K562 (cell line): ENCODE measurements at regions not wholly inside any gene's neighbourhood (a gene's known extent, or its start where the extent isn't known, plus 50 kb on each side); places are given as distances from the start of the nearest gene placed in this dataset.

Experiments
- ATAC-seq: fragments of 200-7000 bp; cut with Tn5 transposase; 3 replicates; pipeline ENCODE4 v1.9.1; 2020; ENCODE audit warnings: moderate library complexity
- BruUV-seq: library from RNA; stranded (reverse); fragments of 400-500 nt; replicated peaks from 2 replicates; lab custom pipeline; 2021; lab: Mats Ljungman, UMichigan
- CTCF ChIA-PET: fragments of 300-600 bp; formaldehyde crosslinking; extraction: SDS; loops from one replicate; lab custom pipeline; 2021; ENCODE audit warnings: low intra/inter-chr PET ratio; lab: Yijun Ruan, JAX
- POLR2A ChIA-PET: fragments of 300-600, 350-650 bp; sonication (Branson Sonifier 250); formaldehyde crosslinking; extraction: SDS; loops from one replicate; lab custom pipeline; 2021; ENCODE audit warnings: antibody characterized with exemption, inconsistent platforms; lab: Yijun Ruan, JAX
- DNase-seq, 4 experiments: peaks; one replicate each; pipeline versions ENCODE4 v3.0.0 to v3.0.0-alpha.2; 2011 to 2018; ENCODE audit warnings: low spot score in 3 of 4, mixed read lengths in 3 of 4; ENCODE audit errors: extremely low read depth in 1 of 4
- FAIRE-seq: peaks from 2 replicates; lab custom pipeline; 2011; peaks lifted over from hg19 to GRCh38; lab: Jason Lieb, UNC
- H2AFZ ChIP-seq: 2 replicates; pipeline ENCODE4 v1.6.0; 2011; ENCODE audit warnings: low read depth, low read length, control low read depth, inconsistent platforms
- H3K27ac ChIP-seq: fragments of 200-600 bp; 3 replicates; pipeline ENCODE4 v1.8.0; 2011; ENCODE audit warnings: low read depth, mild to moderate bottlenecking, control low read depth, inconsistent platforms, low read length, moderate library complexity, mixed read lengths; ENCODE audit errors: extremely low read depth
- H3K27me3 ChIP-seq, 2 experiments: fragments of 300-600 bp in 1 of 2; 2 replicates in 1 of 2; 3 replicates in 1 of 2; pipeline versions ENCODE4 v1.6.0 to v1.8.0; 2011; ENCODE audit warnings: inconsistent platforms in 2 of 2, low read length in 2 of 2, mild to moderate bottlenecking in 1 of 2, mixed read lengths in 1 of 2, moderate library complexity in 1 of 2; ENCODE audit not compliant: control insufficient read depth in 2 of 2, insufficient read depth in 2 of 2
- H3K36me3 ChIP-seq: fragments of 300-600 bp; 3 replicates; pipeline ENCODE4 v1.8.0; 2011; ENCODE audit warnings: mild to moderate bottlenecking, low read length, inconsistent platforms; ENCODE audit not compliant: control insufficient read depth, insufficient read depth
- H3K4me1 ChIP-seq, 2 experiments: fragments of 200-600 bp in 1 of 2; replicated peaks in 1 of 2; 2 replicates in 1 of 2; 3 replicates in 1 of 2; pipeline versions ENCODE4 v1.5.1 to v1.8.0; 2011; ENCODE audit warnings: inconsistent platforms in 2 of 2, low read length in 2 of 2, mild to moderate bottlenecking in 1 of 2, mixed read lengths in 1 of 2, moderate library complexity in 1 of 2; ENCODE audit not compliant: control insufficient read depth in 2 of 2, insufficient read depth in 2 of 2
- H3K4me2 ChIP-seq: 2 replicates; pipeline ENCODE4 v1.6.1; 2011; ENCODE audit warnings: low read length, control low read depth, inconsistent platforms, mixed read lengths; ENCODE audit not compliant: insufficient read depth
- H3K4me3 ChIP-seq: fragments of 200-600 bp; sonication (generic), shearing (Covaris generic); 2 replicates; pipeline ENCODE4 v1.5.1; 2016; ENCODE audit warnings: control low read depth, inconsistent platforms
- H3K79me2 ChIP-seq: fragments of 200-600 bp; 3 replicates; pipeline ENCODE4 v1.8.0; 2011; ENCODE audit warnings: low read length, inconsistent platforms; ENCODE audit not compliant: control insufficient read depth, insufficient read depth
- H3K9ac ChIP-seq, 2 experiments: 2 replicates each; pipeline versions ENCODE4 v1.6.0 to v1.6.1; 2011; ENCODE audit warnings: low read depth in 2 of 2, low read length in 2 of 2, control low read depth in 1 of 2, inconsistent platforms in 1 of 2, mild to moderate bottlenecking in 1 of 2, mixed read lengths in 1 of 2; ENCODE audit not compliant: insufficient read depth in 1 of 2
- H3K9me1 ChIP-seq: one replicate; pipeline ENCODE4 v1.6.0; 2011; ENCODE audit warnings: inconsistent platforms, mild to moderate bottlenecking, low read length, moderate library complexity; ENCODE audit not compliant: control insufficient read depth, insufficient read depth
- H3K9me3 ChIP-seq: replicated peaks from 2 replicates; pipeline ENCODE4 v1.5.1; 2011; ENCODE audit warnings: low read depth, low read length, inconsistent platforms; ENCODE audit not compliant: control insufficient read depth, insufficient read depth
- H4K20me1 ChIP-seq: replicated peaks from 2 replicates; pipeline ENCODE4 v1.6.1; 2011; ENCODE audit warnings: low read length, inconsistent platforms, mixed read lengths; ENCODE audit not compliant: control insufficient read depth, insufficient read depth
- E2F4 ChIP-seq: sonication (generic); formaldehyde crosslinking; IDR thresholded peaks from 2 replicates; pipeline ENCODE4 v1.8.0; 2022; ENCODE audit warnings: mild to moderate bottlenecking, low read depth, missing genetic modification reagents
- IFI16 ChIP-seq: fragments of 250-450 bp; sonication (Bioruptor Pico); IDR thresholded peaks from 2 replicates; pipeline ENCODE4 v2.1.2; 2022; ENCODE audit warnings: mild to moderate bottlenecking, inconsistent platforms
- KHSRP ChIP-seq: fragments of 450-650 bp; IDR thresholded peaks from 2 replicates; pipeline ENCODE4 v1.6.1; 2017
- KLF6 ChIP-seq: fragments of 250-450 bp; sonication (Bioruptor Pico); IDR thresholded peaks from 2 replicates; pipeline ENCODE4 v1.4.0; 2020; ENCODE audit warnings: mild to moderate bottlenecking, moderate library complexity, borderline replicate concordance
- NONO ChIP-seq, 2 experiments: fragments of 200-400 bp in 1 of 2; fragments of 450-650 bp in 1 of 2; formaldehyde crosslinking in 1 of 2; IDR thresholded peaks; 2 replicates each; pipeline ENCODE4 v1.6.1; 2017; ENCODE audit warnings: low read depth in 2 of 2, mild to moderate bottlenecking in 2 of 2, moderate library complexity in 2 of 2, low read length in 1 of 2
- PTTG1 ChIP-seq: fragments of 450-650 bp; IDR thresholded peaks from 2 replicates; pipeline ENCODE4 v1.6.1; 2016; ENCODE audit warnings: low read depth, mild to moderate bottlenecking, missing genetic modification characterization, missing compliant biosample characterization
- RFX1 ChIP-seq: fragments of 450-650 bp; IDR thresholded peaks from 2 replicates; pipeline ENCODE4 v1.6.1; 2016; ENCODE audit warnings: mild to moderate bottlenecking, moderate library complexity
- THRB ChIP-seq: fragments of 450-650 bp; formaldehyde crosslinking; conservative IDR thresholded peaks from 2 replicates; pipeline ENCODE4 v1.4.0; 2022; ENCODE audit warnings: mild to moderate bottlenecking, missing genetic modification characterization
- U2AF2 ChIP-seq: fragments of 200-400 bp; formaldehyde crosslinking; optimal IDR thresholded peaks from 2 replicates; pipeline ENCODE3; 2017; ENCODE audit warnings: low read depth, mild to moderate bottlenecking, low read length
- ZBTB1 ChIP-seq: sonication (generic); formaldehyde crosslinking; IDR thresholded peaks from 2 replicates; pipeline ENCODE4 v1.8.1; 2023; ENCODE audit warnings: missing genetic modification reagents, low read depth, mild to moderate bottlenecking, borderline replicate concordance
- ZBTB43 ChIP-seq: sonication (generic); formaldehyde crosslinking; IDR thresholded peaks from 2 replicates; pipeline ENCODE4 v1.8.0; 2023; ENCODE audit warnings: mild to moderate bottlenecking, missing genetic modification reagents
- ZNF232 ChIP-seq: sonication (generic); formaldehyde crosslinking; IDR thresholded peaks from 2 replicates; pipeline ENCODE4 v1.8.0; 2022; ENCODE audit warnings: mild to moderate bottlenecking, missing genetic modification reagents
- ZNF354B ChIP-seq: fragments of 250-450 bp; sonication (Bioruptor Pico); IDR thresholded peaks from 2 replicates; pipeline ENCODE4 v1.4.0; 2020
- WGBS: fragments of 100-300 bp; shearing (Covaris generic); methylation state at CpG from one replicate; pipeline ENCODE4 v1.1.6; 2016; ENCODE audit warnings: low coverage, mixed read lengths; ENCODE audit not compliant: insufficient coverage; ENCODE audit errors: missing lambda C conversion rate; 5-methylcytosine and 5-hydroxymethylcytosine counted together
- in situ Hi-C: fragments of 300-500 bp; cut with MboI; formaldehyde crosslinking; loops from 4 replicates; pipeline ENCODE4 v1.15.0; 2018; ENCODE audit warnings: inconsistent platforms, mixed read lengths
- intact Hi-C: fragments of 100-400 bp; cut with micrococcal nuclease; formaldehyde crosslinking; loops from 2 replicates; pipeline ENCODE4 v1.14.2; 2022
- TF ChIP-seq, protein P1 (sequence below): sonication (generic); formaldehyde crosslinking; IDR thresholded peaks from 2 replicates; pipeline ENCODE4 v1.8.0; 2022; ENCODE audit warnings: missing genetic modification reagents, mild to moderate bottlenecking, borderline replicate concordance
- TF ChIP-seq, protein P2 (sequence below), 2 experiments: IDR thresholded peaks; 2 replicates each; pipeline ENCODE4 v1.6.1; 2012; ENCODE audit warnings: improper control_type of control experiment in 2 of 2, low read depth in 2 of 2, low read length in 2 of 2, borderline replicate concordance in 1 of 2

DNA sequence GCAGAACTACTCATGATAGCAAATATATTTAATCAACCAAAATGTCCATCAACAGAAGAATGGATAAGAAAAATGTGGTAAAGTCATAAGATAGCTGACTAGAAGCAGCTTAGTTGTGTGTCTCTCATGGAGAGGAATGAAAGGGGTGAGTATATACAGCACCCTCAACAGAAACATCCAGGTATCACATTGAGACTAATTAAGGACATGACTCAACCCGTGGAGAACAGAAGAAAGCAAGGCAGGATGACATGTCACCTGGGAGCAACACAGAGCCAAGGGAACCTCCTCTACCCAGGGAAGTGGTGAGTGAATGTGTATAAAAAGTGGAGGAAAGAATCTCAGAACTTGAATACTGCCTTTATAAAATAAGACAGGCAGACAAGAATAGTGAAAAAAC, 1695.0 kb upstream of the CELF4 start:
- CTCF ChIA-PET: no interaction called here
- no peaks in the 10 kb centered on the region for H3K9me3 ChIP-seq
- no peaks in the 10 kb centered on the region for H3K4me1 ChIP-seq
- POLR2A ChIA-PET: no interaction called here
- no peaks in the 10 kb centered on the region for H3K36me3 ChIP-seq
- no peak overlapping the region for H3K4me2 ChIP-seq
- no peak overlapping the region for H2AFZ ChIP-seq
- in situ Hi-C loops (no loop called here), intact Hi-C loops (no loop called here)
- DNase-seq (no peak), ATAC-seq (no peak), FAIRE-seq (no peak)
- H3K79me2 ChIP-seq: no peaks in the 10 kb centered on the region
- H3K9ac ChIP-seq: no peak overlapping the region
- no peaks in the 10 kb centered on the region for H3K9me1 ChIP-seq
- H4K20me1 ChIP-seq: no peaks in the 10 kb centered on the region
- no peaks in the 10 kb centered on the region for H3K27me3 ChIP-seq
- no peak overlapping the region for H3K27ac ChIP-seq
- H3K4me3 ChIP-seq: no peak overlapping the region
- WGBS: 0% methylated on average over 1 of the region's 1 CpG
- BruUV-seq: no TSS peak
- TF ChIP-seq U2AF2 (no peak), PTTG1 (tag) (no peak), ZNF232 (CRISPR knock-in tag) (no peak), E2F4 (no peak), KHSRP (no peak), IFI16 (CRISPR knock-in tag) (no peak), KLF6 (CRISPR knock-in tag) (no peak), THRB (CRISPR knock-in tag) (no peak), ZNF354B (CRISPR knock-in tag) (no peak), RFX1 (no peak), ZBTB43 (CRISPR knock-in tag) (no peak), NONO (IDR thresholded peaks at IDR 0.05; ENCODE audit: low read depth in 2 of 2, low read length in 1 of 2) (no peak), ZBTB1 (CRISPR knock-in tag) (no peak)
- TF ChIP-seq, protein P1, sequence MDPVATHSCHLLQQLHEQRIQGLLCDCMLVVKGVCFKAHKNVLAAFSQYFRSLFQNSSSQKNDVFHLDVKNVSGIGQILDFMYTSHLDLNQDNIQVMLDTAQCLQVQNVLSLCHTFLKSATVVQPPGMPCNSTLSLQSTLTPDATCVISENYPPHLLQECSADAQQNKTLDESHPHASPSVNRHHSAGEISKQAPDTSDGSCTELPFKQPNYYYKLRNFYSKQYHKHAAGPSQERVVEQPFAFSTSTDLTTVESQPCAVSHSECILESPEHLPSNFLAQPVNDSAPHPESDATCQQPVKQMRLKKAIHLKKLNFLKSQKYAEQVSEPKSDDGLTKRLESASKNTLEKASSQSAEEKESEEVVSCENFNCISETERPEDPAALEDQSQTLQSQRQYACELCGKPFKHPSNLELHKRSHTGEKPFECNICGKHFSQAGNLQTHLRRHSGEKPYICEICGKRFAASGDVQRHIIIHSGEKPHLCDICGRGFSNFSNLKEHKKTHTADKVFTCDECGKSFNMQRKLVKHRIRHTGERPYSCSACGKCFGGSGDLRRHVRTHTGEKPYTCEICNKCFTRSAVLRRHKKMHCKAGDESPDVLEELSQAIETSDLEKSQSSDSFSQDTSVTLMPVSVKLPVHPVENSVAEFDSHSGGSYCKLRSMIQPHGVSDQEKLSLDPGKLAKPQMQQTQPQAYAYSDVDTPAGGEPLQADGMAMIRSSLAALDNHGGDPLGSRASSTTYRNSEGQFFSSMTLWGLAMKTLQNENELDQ: no peak
- TF ChIP-seq, protein P2, sequence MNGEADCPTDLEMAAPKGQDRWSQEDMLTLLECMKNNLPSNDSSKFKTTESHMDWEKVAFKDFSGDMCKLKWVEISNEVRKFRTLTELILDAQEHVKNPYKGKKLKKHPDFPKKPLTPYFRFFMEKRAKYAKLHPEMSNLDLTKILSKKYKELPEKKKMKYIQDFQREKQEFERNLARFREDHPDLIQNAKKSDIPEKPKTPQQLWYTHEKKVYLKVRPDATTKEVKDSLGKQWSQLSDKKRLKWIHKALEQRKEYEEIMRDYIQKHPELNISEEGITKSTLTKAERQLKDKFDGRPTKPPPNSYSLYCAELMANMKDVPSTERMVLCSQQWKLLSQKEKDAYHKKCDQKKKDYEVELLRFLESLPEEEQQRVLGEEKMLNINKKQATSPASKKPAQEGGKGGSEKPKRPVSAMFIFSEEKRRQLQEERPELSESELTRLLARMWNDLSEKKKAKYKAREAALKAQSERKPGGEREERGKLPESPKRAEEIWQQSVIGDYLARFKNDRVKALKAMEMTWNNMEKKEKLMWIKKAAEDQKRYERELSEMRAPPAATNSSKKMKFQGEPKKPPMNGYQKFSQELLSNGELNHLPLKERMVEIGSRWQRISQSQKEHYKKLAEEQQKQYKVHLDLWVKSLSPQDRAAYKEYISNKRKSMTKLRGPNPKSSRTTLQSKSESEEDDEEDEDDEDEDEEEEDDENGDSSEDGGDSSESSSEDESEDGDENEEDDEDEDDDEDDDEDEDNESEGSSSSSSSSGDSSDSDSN (IDR thresholded peaks at IDR 0.05; ENCODE audit: borderline replicate concordance in 1 of 2, low read depth in 2 of 2, low read length in 2 of 2): no peak
- TF ChIP-seq, all 486 proteins: peak for 0
